Adrenal gland (tissue), 5 donors: ENCODE measurements at regions not wholly inside any gene's neighbourhood (a gene's known extent, or its start where the extent isn't known, plus 50 kb on each side); places are given as distances from the start of the nearest gene placed in this dataset.

ENCODE experiments used
- CTCF ChIP-seq, 6 experiments: fragments of 450-650 bp in 4 of 6; fragments of 200-600 bp in 2 of 6; sonication (generic) in 1 of 6; IDR thresholded peaks; 1 replicate in 5 of 6; 2 replicates in 1 of 6; pipeline versions ENCODE4 v1.5.1 to v1.8.0; 2016 to 2021; ENCODE audit warnings: antibody characterized with exemption in 6 of 6, mild to moderate bottlenecking in 2 of 6, moderate library complexity in 1 of 6
- POLR2A ChIP-seq, 2 donors: fragments of 450-650 bp; IDR thresholded peaks; one replicate each; pipeline ENCODE4 v1.6.1; 2017; ENCODE audit warnings: antibody characterized with exemption in 2 of 2, mild to moderate bottlenecking in 2 of 2, moderate library complexity in 1 of 2
- donor health status: DM: no; HTN: no; CAD: no.

DNA sequence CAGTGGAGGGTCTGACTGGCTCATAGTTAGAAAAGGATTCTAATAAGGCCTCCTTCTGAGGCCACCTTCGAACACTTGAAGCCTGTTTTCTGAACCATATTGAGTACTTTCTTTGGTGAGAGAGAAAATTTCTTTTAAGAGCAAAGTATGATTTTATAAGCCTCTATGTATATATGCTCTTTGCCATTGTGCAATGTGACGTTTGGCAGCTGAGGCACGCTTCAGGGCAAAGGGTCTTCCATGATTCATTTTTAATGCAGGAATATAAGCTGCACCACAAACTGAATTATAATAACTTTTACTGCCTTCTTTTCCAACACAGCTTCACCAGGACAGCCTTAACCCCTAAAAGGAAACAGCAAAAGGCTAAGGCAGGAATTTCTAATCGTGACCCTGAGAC is 154.4 kb downstream of the TTLL2 start:
- TF ChIP-seq CTCF (IDR thresholded peaks at IDR 0.05) (no peak), POLR2A (IDR thresholded peaks at IDR 0.05) (no peak)
